ENCODE measurements at regions not wholly inside any gene's neighbourhood (a gene's known extent, or its start where the extent isn't known, plus 50 kb on each side); places are given as distances from the start of the nearest gene placed in this dataset.

DNA sequence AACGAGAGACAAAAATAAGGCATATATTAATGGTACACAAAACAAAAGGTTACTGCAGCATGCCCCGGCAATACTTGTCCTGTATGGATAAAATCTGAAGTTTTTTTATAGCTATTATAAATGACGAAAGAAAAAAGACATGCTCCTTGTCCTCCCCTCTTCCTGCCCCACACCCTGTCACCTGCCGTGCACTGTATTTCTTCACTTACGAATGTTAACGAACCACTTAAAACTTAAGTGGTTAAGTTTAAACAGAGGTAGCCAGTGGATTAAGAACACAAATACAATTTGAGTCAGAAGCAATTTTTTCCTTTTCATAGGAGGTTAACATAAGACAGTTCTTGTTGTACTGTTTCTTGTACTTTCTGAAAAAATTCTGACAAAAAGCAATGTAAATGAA lies 799.1 kb upstream of the NECTIN3 start:
- no peak overlapping the region for H3K4me3 Mint-ChIP-seq
- H3K36me3 Mint-ChIP-seq: no peaks in the 10 kb centered on the region
- no peaks in the 10 kb centered on the region for H3K27me3 Mint-ChIP-seq
- Histone ChIP-seq H3K27ac (ENCODE audit: low read depth, low read length) (no peak overlapping the region), H3K4me1 (ENCODE audit: control insufficient read depth in 2 of 2, insufficient read depth in 2 of 2, low read length in 2 of 2) (no peaks in the 10 kb centered on the region), H3K27me3 (ENCODE audit: control insufficient read depth in 2 of 2, insufficient read depth in 2 of 2, low read length in 2 of 2) (no peaks in the 10 kb centered on the region), H3K36me3 (ENCODE audit: control insufficient read depth in 2 of 3, insufficient read depth in 3 of 3, low read length in 3 of 3) (no peaks in the 10 kb centered on the region), H3K4me3 (ENCODE audit: low read length) (no peak overlapping the region), H3K9me3 (ENCODE audit: control insufficient read depth in 2 of 3, low read length in 3 of 3) (no peaks in the 10 kb centered on the region)
- ChIA-PET POLR2A (no interaction called here), CTCF (no interaction called here)
- intact Hi-C loops (cut with micrococcal nuclease): no loop called here
- H3K4me1 Mint-ChIP-seq: peaks cover 0 to 2% (median 0%) of the 10 kb centered on the region in 7 donors
- H3K9me3 Mint-ChIP-seq: no peaks in the 10 kb centered on the region
- DNase-seq (no peak), ATAC-seq (no peak)
- H3K27ac Mint-ChIP-seq: no peak overlapping the region

DNA sequence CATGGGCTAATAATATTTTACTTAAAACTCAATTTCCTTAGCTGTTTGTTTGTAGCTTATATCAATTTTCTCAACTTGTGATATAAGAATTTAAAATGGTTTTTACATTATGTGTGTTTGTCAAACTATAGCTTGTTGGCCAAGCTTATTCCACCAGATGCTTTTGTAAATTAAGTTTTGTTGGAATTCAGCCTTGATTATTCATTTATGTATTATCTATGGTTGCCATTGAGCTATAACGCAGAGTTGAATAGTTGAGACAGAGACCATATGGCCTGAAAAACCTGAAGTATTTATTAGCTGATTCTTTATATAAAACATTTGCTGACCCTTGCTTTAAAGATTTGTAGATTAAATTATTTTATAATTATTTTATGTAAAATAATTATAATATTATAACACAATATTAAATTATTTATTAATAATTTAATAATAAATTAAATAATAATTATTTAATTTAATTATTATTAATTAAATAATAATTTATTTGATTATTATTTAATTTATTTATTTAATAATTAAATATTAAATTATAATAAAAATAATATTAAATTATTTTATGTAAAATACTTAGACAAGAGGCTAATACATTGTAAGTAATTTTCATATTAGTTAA lies 779.6 kb upstream of the NECTIN3 start:
- DNase-seq (no peak), ATAC-seq (no peak)
- Mint-ChIP-seq H3K27me3 (peaks cover 0 to 15% (median 0%) of the 10 kb centered on the region in 5 donors), H3K4me1 (no peaks in the 10 kb centered on the region), H3K27ac (no peak overlapping the region), H3K36me3 (peaks cover 0 to 9% (median 0%) of the 10 kb centered on the region in 5 donors), H3K4me3 (no peak overlapping the region), H3K9me3 (peaks cover 4 to 34% (median 11%) of the 10 kb centered on the region in 11 donors)
- no peaks in the 10 kb centered on the region for H3K4me1 ChIP-seq (ENCODE audit: control insufficient read depth in 2 of 2, insufficient read depth in 2 of 2, low read length in 2 of 2)
- intact Hi-C loops (cut with micrococcal nuclease): no loop called here
- no peak overlapping the region for H3K4me3 ChIP-seq (ENCODE audit: low read length)
- ChIA-PET POLR2A (no interaction called here), CTCF (no interaction called here)
- no peaks in the 10 kb centered on the region for H3K27me3 ChIP-seq (ENCODE audit: control insufficient read depth in 2 of 2, insufficient read depth in 2 of 2, low read length in 2 of 2)
- no peaks in the 10 kb centered on the region for H3K36me3 ChIP-seq (ENCODE audit: control insufficient read depth in 2 of 3, insufficient read depth in 3 of 3, low read length in 3 of 3)
- no peak overlapping the region for H3K27ac ChIP-seq (ENCODE audit: low read depth, low read length)
- peaks cover 0 to 4% (median 0%) of the 10 kb centered on the region in 3 experiments for H3K9me3 ChIP-seq (ENCODE audit: control insufficient read depth in 2 of 3, low read length in 3 of 3)

DNA sequence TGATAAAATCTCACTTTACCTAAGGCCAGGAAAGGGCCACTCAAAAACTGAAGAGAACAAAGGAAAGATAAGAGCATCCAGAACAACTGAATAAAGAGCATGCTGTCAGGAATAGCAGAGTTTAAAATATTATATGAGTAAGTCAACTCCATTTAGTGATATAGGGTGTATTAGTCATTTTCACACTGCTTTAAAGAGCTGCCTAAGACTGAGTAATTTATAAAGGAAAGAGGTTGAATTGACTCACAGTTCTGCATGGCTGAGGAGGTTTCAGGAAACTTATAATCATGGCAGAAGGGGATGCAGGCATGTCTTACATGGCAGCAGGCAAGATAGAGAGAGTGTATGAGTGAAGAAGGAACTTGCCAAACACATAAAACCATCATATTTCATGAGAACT lies 778.0 kb upstream of the NECTIN3 start:
- ATAC-seq: no peak
- Histone ChIP-seq H3K4me3 (ENCODE audit: low read length) (no peak overlapping the region), H3K9me3 (ENCODE audit: control insufficient read depth in 2 of 3, low read length in 3 of 3) (peaks cover 0 to 4% (median 0%) of the 10 kb centered on the region in 3 experiments), H3K4me1 (ENCODE audit: control insufficient read depth in 2 of 2, insufficient read depth in 2 of 2, low read length in 2 of 2) (no peaks in the 10 kb centered on the region), H3K36me3 (ENCODE audit: control insufficient read depth in 2 of 3, insufficient read depth in 3 of 3, low read length in 3 of 3) (no peaks in the 10 kb centered on the region), H3K27me3 (ENCODE audit: control insufficient read depth in 2 of 2, insufficient read depth in 2 of 2, low read length in 2 of 2) (no peaks in the 10 kb centered on the region), H3K27ac (ENCODE audit: low read depth, low read length) (no peak overlapping the region)
- Mint-ChIP-seq H3K27me3 (peaks cover 0 to 15% (median 0%) of the 10 kb centered on the region in 5 donors), H3K36me3 (peaks cover 0 to 9% (median 0%) of the 10 kb centered on the region in 5 donors), H3K9me3 (peaks cover 0 to 28% (median 11%) of the 10 kb centered on the region in 11 donors), H3K4me3 (no peak overlapping the region), H3K4me1 (no peaks in the 10 kb centered on the region), H3K27ac (no peak overlapping the region)
- intact Hi-C loops (cut with micrococcal nuclease): no loop called here
- ChIA-PET POLR2A (no interaction called here), CTCF (no interaction called here)
- DNase-seq: no peak

DNA sequence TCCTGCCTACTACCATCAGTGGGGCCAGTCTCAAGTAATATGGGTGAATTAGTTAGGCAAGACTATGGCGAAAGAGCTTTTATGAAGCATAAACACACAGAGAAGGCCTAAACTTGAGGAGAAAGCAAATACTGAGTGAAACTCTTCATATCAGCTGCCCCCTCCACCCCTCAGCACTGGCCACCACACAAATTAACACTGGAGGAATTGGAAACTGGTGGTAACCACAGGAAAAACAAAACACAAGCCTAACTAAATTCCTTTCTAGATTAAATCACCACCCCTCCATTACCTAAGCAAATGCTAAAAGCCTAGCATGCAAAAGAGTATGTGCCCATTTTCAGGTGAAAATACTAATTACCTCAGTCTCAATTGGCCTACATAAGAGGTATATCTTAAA lies 774.7 kb upstream of the NECTIN3 start:
- POLR2A ChIA-PET: no interaction called here
- ATAC-seq: no peak
- H3K36me3 Mint-ChIP-seq: peaks cover 0 to 9% (median 0%) of the 10 kb centered on the region in 5 donors
- H3K9me3 ChIP-seq (ENCODE audit: control insufficient read depth in 2 of 3, low read length in 3 of 3): peaks cover 0 to 4% (median 0%) of the 10 kb centered on the region in 3 experiments
- no peak overlapping the region for H3K4me3 ChIP-seq (ENCODE audit: low read length)
- no peaks in the 10 kb centered on the region for H3K4me1 ChIP-seq (ENCODE audit: control insufficient read depth in 2 of 2, insufficient read depth in 2 of 2, low read length in 2 of 2)
- no peaks in the 10 kb centered on the region for H3K4me1 Mint-ChIP-seq
- H3K27ac Mint-ChIP-seq: no peak overlapping the region
- H3K4me3 Mint-ChIP-seq: no peak overlapping the region
- H3K27me3 Mint-ChIP-seq: peaks cover 0 to 15% (median 0%) of the 10 kb centered on the region in 5 donors
- H3K27me3 ChIP-seq (ENCODE audit: control insufficient read depth in 2 of 2, insufficient read depth in 2 of 2, low read length in 2 of 2): no peaks in the 10 kb centered on the region
- no peak overlapping the region for H3K27ac ChIP-seq (ENCODE audit: low read depth, low read length)
- intact Hi-C loops (cut with micrococcal nuclease): no loop called here
- peaks cover 0 to 22% (median 11%) of the 10 kb centered on the region in 11 donors for H3K9me3 Mint-ChIP-seq
- no peak for DNase-seq
- CTCF ChIA-PET: interaction anchor here (1.3 kb wide), 1 partner anchor 10 kb away, joined by 3 read pairs; no protein-coding TSS in a partner anchor
- no peaks in the 10 kb centered on the region for H3K36me3 ChIP-seq (ENCODE audit: control insufficient read depth in 2 of 3, insufficient read depth in 3 of 3, low read length in 3 of 3)

DNA sequence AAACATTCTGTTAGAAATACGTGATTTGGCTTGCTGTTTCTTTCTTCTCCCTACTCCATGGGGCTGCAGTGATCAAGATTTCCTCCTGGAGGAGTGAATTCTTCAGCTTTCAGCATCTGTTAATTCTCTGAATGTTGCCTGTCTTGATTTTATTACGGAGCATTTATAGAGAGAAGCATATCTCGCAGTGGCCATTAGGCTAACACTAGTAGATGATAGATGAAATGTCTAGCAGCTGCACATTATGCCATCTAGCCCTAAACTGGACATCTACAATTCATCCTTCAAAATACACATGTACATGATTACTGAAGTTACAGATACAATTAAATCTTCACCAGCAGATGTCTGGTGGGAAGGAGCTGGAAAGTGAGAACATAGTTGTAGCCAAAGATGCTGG lies 769.8 kb upstream of the NECTIN3 start:
- H3K36me3 Mint-ChIP-seq: no peaks in the 10 kb centered on the region
- Histone ChIP-seq H3K27me3 (ENCODE audit: control insufficient read depth in 2 of 2, insufficient read depth in 2 of 2, low read length in 2 of 2) (no peaks in the 10 kb centered on the region), H3K4me3 (ENCODE audit: low read length) (no peak overlapping the region), H3K4me1 (ENCODE audit: control insufficient read depth in 2 of 2, insufficient read depth in 2 of 2, low read length in 2 of 2) (no peaks in the 10 kb centered on the region), H3K9me3 (ENCODE audit: control insufficient read depth in 2 of 3, low read length in 3 of 3) (no peaks in the 10 kb centered on the region), H3K36me3 (ENCODE audit: control insufficient read depth in 2 of 3, insufficient read depth in 3 of 3, low read length in 3 of 3) (no peaks in the 10 kb centered on the region), H3K27ac (ENCODE audit: low read depth, low read length) (no peak overlapping the region)
- H3K4me1 Mint-ChIP-seq: peaks cover 0 to 11% (median 3%) of the 10 kb centered on the region in 7 donors
- H3K27me3 Mint-ChIP-seq: no peaks in the 10 kb centered on the region
- no peak overlapping the region for H3K27ac Mint-ChIP-seq
- DNase-seq (no peak), ATAC-seq (no peak)
- H3K9me3 Mint-ChIP-seq: no peaks in the 10 kb centered on the region
- no peak overlapping the region for H3K4me3 Mint-ChIP-seq
- intact Hi-C loops (cut with micrococcal nuclease): no loop called here
- CTCF ChIA-PET: interaction anchor here (1.0 kb wide), 1 partner anchor 9 kb away, joined by 4 read pairs; no protein-coding TSS in a partner anchor
- POLR2A ChIA-PET: no interaction called here

DNA sequence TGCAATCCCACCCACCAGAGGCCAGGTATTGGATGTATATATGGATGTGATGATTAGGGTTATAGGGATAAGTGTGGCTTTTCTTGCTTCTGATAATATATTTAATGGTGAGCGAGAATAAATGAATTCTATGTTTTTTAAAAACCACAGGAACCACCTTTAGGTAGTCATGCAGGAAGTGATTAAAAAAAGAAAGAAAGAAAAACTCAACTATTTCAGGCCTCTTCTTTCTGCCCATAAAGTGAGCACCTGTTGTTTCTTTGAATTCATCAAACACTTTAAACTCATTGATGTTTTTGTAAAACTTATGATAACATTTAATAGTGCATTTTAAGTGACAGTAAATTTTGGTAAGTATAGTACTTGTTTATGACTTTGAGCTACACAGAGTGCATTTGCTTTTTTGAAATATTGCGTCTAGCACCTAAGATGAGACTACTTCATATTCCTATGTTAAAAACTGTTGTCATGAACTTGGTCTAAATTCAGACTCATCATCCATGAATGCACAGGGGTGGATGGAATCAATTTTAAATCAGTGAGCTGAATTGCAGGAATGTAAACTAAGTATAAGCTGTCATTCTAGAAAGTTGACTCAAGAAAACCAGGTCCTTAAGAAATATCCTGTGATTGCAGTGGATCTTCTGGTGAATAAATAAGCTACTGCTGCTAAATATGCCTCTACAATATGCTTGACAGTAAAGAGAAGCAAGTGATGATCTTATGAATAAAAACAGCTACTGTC lies 764.4 kb upstream of the NECTIN3 start:
- ChIA-PET POLR2A (no interaction called here), CTCF (interaction anchor here (0.8 to 1.0 kb wide), 2 partner anchors 8 to 11 kb away, joined by 3 to 4 read pairs; no protein-coding TSS in a partner anchor)
- Mint-ChIP-seq H3K4me1 (peaks cover 0 to 23% (median 14%) of the 10 kb centered on the region in 7 donors), H3K4me3 (no peak overlapping the region), H3K36me3 (no peaks in the 10 kb centered on the region), H3K27me3 (no peaks in the 10 kb centered on the region), H3K27ac (no peak overlapping the region), H3K9me3 (no peaks in the 10 kb centered on the region)
- no peaks in the 10 kb centered on the region for H3K4me1 ChIP-seq (ENCODE audit: control insufficient read depth in 2 of 2, insufficient read depth in 2 of 2, low read length in 2 of 2)
- no peak for ATAC-seq
- no peak for DNase-seq
- no peak overlapping the region for H3K4me3 ChIP-seq (ENCODE audit: low read length)
- H3K27ac ChIP-seq (ENCODE audit: low read depth, low read length): no peak overlapping the region
- H3K27me3 ChIP-seq (ENCODE audit: control insufficient read depth in 2 of 2, insufficient read depth in 2 of 2, low read length in 2 of 2): no peaks in the 10 kb centered on the region
- intact Hi-C loops (cut with micrococcal nuclease): no loop called here
- no peaks in the 10 kb centered on the region for H3K36me3 ChIP-seq (ENCODE audit: control insufficient read depth in 2 of 3, insufficient read depth in 3 of 3, low read length in 3 of 3)
- no peaks in the 10 kb centered on the region for H3K9me3 ChIP-seq (ENCODE audit: control insufficient read depth in 2 of 3, low read length in 3 of 3)

Measured in naive thymus-derived CD4-positive, alpha-beta T cell (primary cell).